ENCODE measurements at regions not wholly inside any gene's neighbourhood (a gene's known extent, or its start where the extent isn't known, plus 50 kb on each side); places are given as distances from the start of the nearest gene placed in this dataset.

DNA sequence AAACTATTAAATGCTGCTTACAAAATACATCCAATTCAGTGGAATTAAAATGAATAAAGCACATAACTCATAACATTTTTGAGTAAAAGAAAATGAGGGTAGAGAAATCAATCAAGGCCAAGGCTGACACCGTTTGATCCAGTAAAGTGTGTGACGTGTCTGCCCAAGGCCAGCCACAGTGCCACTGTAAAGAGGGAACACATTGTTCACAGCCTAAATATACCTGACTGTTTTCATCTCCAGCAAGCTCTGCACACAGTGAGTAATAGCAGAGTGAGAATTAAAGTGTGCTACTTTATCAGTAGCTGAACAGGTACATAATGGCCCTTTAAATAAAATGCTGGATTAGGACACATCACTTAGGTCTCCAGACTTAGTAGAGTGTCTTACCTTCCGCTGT lies 130.8 kb upstream of the DPP6 start:
- TF ChIP-seq, protein P1, sequence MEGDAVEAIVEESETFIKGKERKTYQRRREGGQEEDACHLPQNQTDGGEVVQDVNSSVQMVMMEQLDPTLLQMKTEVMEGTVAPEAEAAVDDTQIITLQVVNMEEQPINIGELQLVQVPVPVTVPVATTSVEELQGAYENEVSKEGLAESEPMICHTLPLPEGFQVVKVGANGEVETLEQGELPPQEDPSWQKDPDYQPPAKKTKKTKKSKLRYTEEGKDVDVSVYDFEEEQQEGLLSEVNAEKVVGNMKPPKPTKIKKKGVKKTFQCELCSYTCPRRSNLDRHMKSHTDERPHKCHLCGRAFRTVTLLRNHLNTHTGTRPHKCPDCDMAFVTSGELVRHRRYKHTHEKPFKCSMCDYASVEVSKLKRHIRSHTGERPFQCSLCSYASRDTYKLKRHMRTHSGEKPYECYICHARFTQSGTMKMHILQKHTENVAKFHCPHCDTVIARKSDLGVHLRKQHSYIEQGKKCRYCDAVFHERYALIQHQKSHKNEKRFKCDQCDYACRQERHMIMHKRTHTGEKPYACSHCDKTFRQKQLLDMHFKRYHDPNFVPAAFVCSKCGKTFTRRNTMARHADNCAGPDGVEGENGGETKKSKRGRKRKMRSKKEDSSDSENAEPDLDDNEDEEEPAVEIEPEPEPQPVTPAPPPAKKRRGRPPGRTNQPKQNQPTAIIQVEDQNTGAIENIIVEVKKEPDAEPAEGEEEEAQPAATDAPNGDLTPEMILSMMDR (IDR thresholded peaks at IDR 0.05; ENCODE audit: low read depth, low read length) = no peak
- TF ChIP-seq EZH2phosphoT487 (IDR thresholded peaks at IDR 0.05; ENCODE audit: low read depth) = no peak
